ENCODE measurements at regions not wholly inside any gene's neighbourhood (a gene's known extent, or its start where the extent isn't known, plus 50 kb on each side); places are given as distances from the start of the nearest gene placed in this dataset.

- TF ChIP-seq ELK1 (IDR thresholded peaks at IDR 0.05; ENCODE audit: low read depth, low read length) (no peak), TCF12 (IDR thresholded peaks at IDR 0.05; ENCODE audit: low read depth, low read length) (no peak)
Observed at GRCh38 chr20:56893226-56893917, 264.3 kb downstream of the TFAP2C start (continued).

GRCh38 chr20:56896447-56896846, 267.3 kb downstream of the TFAP2C start:
- ChIA-PET SMC1A (ENCODE audit: uncharacterized antibody, unreplicated experiment) (no interaction called here), CTCF (no interaction called here), POLR2A (interaction anchor here (0.6 kb wide), 1 partner anchor 51 kb away, joined by 3 read pairs; no protein-coding TSS in a partner anchor), RAD21 (ENCODE audit: unreplicated experiment) (no interaction called here)
- no peaks in the 10 kb centered on the region for H4K20me1 ChIP-seq (ENCODE audit: control insufficient read depth, insufficient read depth)
- no peaks in the 10 kb centered on the region for H3K36me3 ChIP-seq (ENCODE audit: control insufficient read depth in 2 of 2, insufficient read depth in 2 of 2, low read length in 1 of 2)
- no peaks in the 10 kb centered on the region for H3K9me3 ChIP-seq (replicated peaks; ENCODE audit: control insufficient read depth, insufficient read depth, low read length)
- no peak overlapping the region for H2AFZ ChIP-seq (ENCODE audit: control insufficient read depth, low read depth, low read length)
- TF ChIP-seq ZNF24 (IDR thresholded peaks at IDR 0.05) (peak; percentile 59; the same call in 1 of the 2 replicates), JUNB (IDR thresholded peaks at IDR 0.05) (no peak)
- no peak for DNase-seq (ENCODE audit: low read depth, low spot score)
- in situ Hi-C loops (cut with MboI): no loop called here
- ATAC-seq: no peak
- BruUV-seq (replicated peaks): no TSS peak
- H3K4me2 ChIP-seq (ENCODE audit: control insufficient read depth, insufficient read depth): no peak overlapping the region
- no peaks in the 10 kb centered on the region for H3K27me3 ChIP-seq (replicated peaks in 1 of 2; ENCODE audit: control insufficient read depth in 2 of 2, insufficient read depth in 2 of 2, low read length in 1 of 2)
- H3K9ac ChIP-seq (ENCODE audit: control insufficient read depth, insufficient read depth, low read length): no peak overlapping the region
- H3K4me1 ChIP-seq (ENCODE audit: control insufficient read depth, insufficient read depth, low read length): no peaks in the 10 kb centered on the region
- 64% methylated on average over 7 of the region's 7 CpGs for WGBS (ENCODE audit: insufficient coverage, insufficient replicate concordance, low lambda C conversion rate, missing lambda C conversion rate)
- no peaks in the 10 kb centered on the region for H3K79me2 ChIP-seq (ENCODE audit: control insufficient read depth, insufficient read depth, low read length)
- no peak overlapping the region for H3K4me3 ChIP-seq
- no peak for FAIRE-seq
- intact Hi-C loops (cut with micrococcal nuclease; ENCODE audit: unreplicated experiment): no loop called here
- H3K27ac ChIP-seq (ENCODE audit: control insufficient read depth, insufficient read depth): no peak overlapping the region
